Stimulated activated memory B cell treated with anti-CD40 and anti-IgM and Interleukin-4, amounts not matched to agents 10 μg/mL and 1 μg/mL and 100 μg/mL, for 72 hours (primary cell): ENCODE measurements at regions not wholly inside any gene's neighbourhood (a gene's known extent, or its start where the extent isn't known, plus 50 kb on each side); places are given as distances from the start of the nearest gene placed in this dataset.
A peak's percentile ranks its signal among the peaks of the same experiment; 100 is the strongest.
"Not testable (repeated sequence)": the region's sequence is repeated elsewhere in the genome, so short reads cannot be mapped to it uniquely, and the experiment has no call there.

Source experiments
- ATAC-seq: fragments of 150-1000 bp; cut with Tn5 transposase; 2 replicates; pipeline ENCODE4 v1.10.0; 2021
- H3K27ac Mint-ChIP-seq: one replicate; pipeline ENCODE4 v1.8.0; 2022; ENCODE audit warnings: mild to moderate bottlenecking, mixed read lengths
- H3K27me3 Mint-ChIP-seq: one replicate; pipeline ENCODE4 v1.8.0; 2022; ENCODE audit warnings: mixed read lengths
- H3K36me3 Mint-ChIP-seq: one replicate; pipeline ENCODE4 v1.8.0; 2022; ENCODE audit warnings: mixed read lengths
- H3K4me1 Mint-ChIP-seq: one replicate; pipeline ENCODE4 v1.8.0; 2022; ENCODE audit warnings: mixed read lengths
- H3K4me3 Mint-ChIP-seq: one replicate; pipeline ENCODE4 v1.8.0; 2022; ENCODE audit warnings: mild to moderate bottlenecking, moderate library complexity, mixed read lengths
- H3K9me3 Mint-ChIP-seq: one replicate; pipeline ENCODE4 v1.8.0; 2022; ENCODE audit warnings: mixed read lengths

- Mint-ChIP-seq H3K4me1 (no peaks in the 10 kb centered on the region), H3K27ac (no peak overlapping the region), H3K4me3 (no peak overlapping the region), H3K9me3 (peaks cover 9% of the 10 kb centered on the region), H3K27me3 (no peaks in the 10 kb centered on the region), H3K36me3 (no peaks in the 10 kb centered on the region)
- no peak for ATAC-seq
These were observed 589.0 kb upstream of the CNTN5 start for GRCh38 chr11:98431463-98432359.

GRCh38 chr11:98434296-98434695, 586.5 kb upstream of the CNTN5 start:
- Mint-ChIP-seq H3K4me1 (no peaks in the 10 kb centered on the region), H3K27ac (no peak overlapping the region), H3K9me3 (peaks cover 6% of the 10 kb centered on the region), H3K27me3 (no peaks in the 10 kb centered on the region), H3K4me3 (no peak overlapping the region), H3K36me3 (no peaks in the 10 kb centered on the region)
- no peak for ATAC-seq

DNA sequence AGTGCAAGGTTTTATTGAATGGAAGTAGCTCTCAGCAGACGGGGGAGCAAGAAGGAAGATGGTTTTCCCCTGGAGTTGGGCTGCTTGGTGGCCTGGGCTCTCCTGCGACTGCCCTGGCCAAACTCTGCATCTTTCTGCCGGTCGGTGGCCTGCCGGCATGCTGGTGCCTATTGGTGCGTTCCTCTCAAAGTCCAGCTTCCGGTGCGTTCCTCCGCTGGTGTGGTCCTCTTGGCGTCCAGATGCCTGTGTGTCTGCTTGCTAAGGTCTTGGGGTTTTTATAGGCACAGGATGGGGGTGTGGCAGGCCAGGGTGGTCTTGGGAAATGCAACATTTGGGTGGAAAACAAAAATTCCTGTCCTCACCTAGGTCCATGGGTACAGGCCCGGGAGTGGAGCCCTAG, 567.4 kb upstream of the CNTN5 start:
- no peak for ATAC-seq
- H3K27me3 Mint-ChIP-seq = no peaks in the 10 kb centered on the region
- no peak overlapping the region for H3K4me3 Mint-ChIP-seq
- no peaks in the 10 kb centered on the region for H3K36me3 Mint-ChIP-seq
- H3K9me3 Mint-ChIP-seq = peaks cover 4% of the 10 kb centered on the region
- H3K4me1 Mint-ChIP-seq = no peaks in the 10 kb centered on the region
- no peak overlapping the region for H3K27ac Mint-ChIP-seq

DNA sequence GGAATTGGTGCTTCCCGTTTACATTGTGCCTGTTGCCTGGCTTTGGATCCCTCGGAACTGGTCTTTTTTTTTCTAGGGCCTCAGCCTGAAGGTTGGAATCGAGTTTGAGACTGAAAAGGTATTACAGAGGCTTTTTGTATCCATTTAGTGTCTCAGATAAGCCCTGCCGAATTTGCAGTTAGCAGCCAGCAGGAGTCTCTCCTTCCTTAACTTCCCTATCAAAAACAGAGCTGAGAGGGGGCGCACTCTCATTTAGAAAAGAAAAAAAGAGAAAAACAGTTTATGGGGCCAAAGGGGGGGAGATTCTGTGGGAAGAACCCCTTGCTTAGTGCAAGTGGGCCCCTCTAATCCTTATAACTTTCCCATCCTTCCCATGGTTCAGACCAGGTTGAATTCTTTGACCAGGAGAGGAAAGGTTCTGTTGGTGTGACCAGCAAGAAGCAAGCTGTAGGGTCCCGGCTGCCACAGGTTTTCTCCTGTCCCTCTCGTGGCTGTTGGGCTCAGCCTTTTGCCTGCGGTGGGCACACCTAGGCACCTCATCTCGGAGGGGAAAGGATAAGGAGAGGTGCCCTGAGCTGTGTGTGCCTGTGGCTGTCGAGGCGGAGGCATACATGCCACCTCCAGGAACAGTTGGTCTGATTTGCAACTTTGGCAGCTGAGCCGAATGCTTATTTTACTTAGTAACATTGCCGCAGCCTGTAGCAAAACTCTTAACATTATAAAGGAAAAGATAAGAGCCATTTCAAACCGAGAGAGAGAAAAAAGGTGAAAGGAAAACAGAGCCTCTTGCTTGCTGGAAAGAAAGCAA, 565.0 kb upstream of the CNTN5 start:
- H3K27me3 Mint-ChIP-seq = no peaks in the 10 kb centered on the region
- no peak for ATAC-seq
- no peaks in the 10 kb centered on the region for H3K4me1 Mint-ChIP-seq
- H3K9me3 Mint-ChIP-seq = peaks cover 4% of the 10 kb centered on the region
- H3K36me3 Mint-ChIP-seq = no peaks in the 10 kb centered on the region
- no peak overlapping the region for H3K4me3 Mint-ChIP-seq
- H3K27ac Mint-ChIP-seq = no peak overlapping the region

DNA sequence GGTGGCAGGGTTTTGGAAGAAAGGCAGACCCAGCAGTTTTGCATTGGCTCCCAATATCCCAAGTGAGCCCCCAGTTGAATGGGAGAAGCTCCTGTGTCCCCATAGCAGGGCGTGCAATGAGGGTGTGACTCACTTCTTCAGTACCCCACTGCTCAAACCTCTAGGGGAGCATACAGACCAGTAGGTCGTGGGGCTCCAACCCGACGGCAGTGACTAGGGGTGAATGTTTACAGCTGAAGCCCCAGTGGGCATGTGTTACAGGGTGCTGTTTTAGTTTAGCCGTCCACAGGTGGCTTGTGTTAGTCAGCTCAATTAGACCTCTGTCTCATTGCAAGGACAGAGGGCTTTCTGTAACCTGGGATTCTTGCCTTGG, 564.5 kb upstream of the CNTN5 start:
- H3K4me3 Mint-ChIP-seq = no peak overlapping the region
- no peaks in the 10 kb centered on the region for H3K4me1 Mint-ChIP-seq
- ATAC-seq = peak; percentile 43
- H3K36me3 Mint-ChIP-seq = no peaks in the 10 kb centered on the region
- H3K9me3 Mint-ChIP-seq = peaks cover 4% of the 10 kb centered on the region
- H3K27me3 Mint-ChIP-seq = no peaks in the 10 kb centered on the region
- no peak overlapping the region for H3K27ac Mint-ChIP-seq

GRCh38 chr11:98495016-98495415, 525.7 kb upstream of the CNTN5 start:
- no peaks in the 10 kb centered on the region for H3K4me1 Mint-ChIP-seq
- H3K36me3 Mint-ChIP-seq = no peaks in the 10 kb centered on the region
- no peaks in the 10 kb centered on the region for H3K9me3 Mint-ChIP-seq
- H3K4me3 Mint-ChIP-seq = no peak overlapping the region
- H3K27me3 Mint-ChIP-seq = no peaks in the 10 kb centered on the region
- no peak for ATAC-seq
- no peak overlapping the region for H3K27ac Mint-ChIP-seq

GRCh38 chr11:98495601-98496000, 525.1 kb upstream of the CNTN5 start:
- no peak overlapping the region for H3K27ac Mint-ChIP-seq
- H3K4me3 Mint-ChIP-seq = no peak overlapping the region
- ATAC-seq = no peak
- no peaks in the 10 kb centered on the region for H3K27me3 Mint-ChIP-seq
- no peaks in the 10 kb centered on the region for H3K9me3 Mint-ChIP-seq
- H3K4me1 Mint-ChIP-seq = no peaks in the 10 kb centered on the region
- no peaks in the 10 kb centered on the region for H3K36me3 Mint-ChIP-seq

GRCh38 chr11:98507208-98507607, 513.5 kb upstream of the CNTN5 start:
- no peak overlapping the region for H3K27ac Mint-ChIP-seq
- no peaks in the 10 kb centered on the region for H3K4me1 Mint-ChIP-seq

DNA sequence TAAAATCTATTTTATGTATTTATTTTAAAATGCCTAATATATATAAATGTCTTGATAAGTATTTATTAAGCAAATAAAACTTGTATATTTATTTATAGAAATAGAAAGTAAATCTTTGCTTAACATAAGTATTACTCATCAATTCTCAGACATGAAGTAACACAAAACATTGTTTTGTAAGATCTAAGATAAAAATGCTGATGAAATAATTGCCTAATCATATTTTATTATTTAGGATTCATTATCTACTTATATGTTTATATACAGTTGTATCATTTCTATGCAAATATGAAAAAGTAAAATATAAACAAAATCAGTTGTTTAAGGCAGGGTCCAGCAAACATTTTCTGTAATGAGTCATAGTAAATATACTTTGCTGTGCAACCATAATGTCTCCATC, 507.8 kb upstream of the CNTN5 start:
- no peaks in the 10 kb centered on the region for H3K27me3 Mint-ChIP-seq
- no peaks in the 10 kb centered on the region for H3K36me3 Mint-ChIP-seq
- no peak overlapping the region for H3K27ac Mint-ChIP-seq
- H3K4me3 Mint-ChIP-seq = no peak overlapping the region
- no peaks in the 10 kb centered on the region for H3K4me1 Mint-ChIP-seq
- peaks cover 11% of the 10 kb centered on the region for H3K9me3 Mint-ChIP-seq
- ATAC-seq = no peak

More at GRCh38 chr11:98507208-98507607, 513.5 kb upstream of the CNTN5 start:
- Mint-ChIP-seq H3K9me3 (peaks cover 29% of the 10 kb centered on the region), H3K4me3 (no peak overlapping the region), H3K27me3 (no peaks in the 10 kb centered on the region), H3K36me3 (no peaks in the 10 kb centered on the region)
- no peak for ATAC-seq

- no peaks in the 10 kb centered on the region for H3K4me1 Mint-ChIP-seq
- no peaks in the 10 kb centered on the region for H3K36me3 Mint-ChIP-seq
- no peaks in the 10 kb centered on the region for H3K9me3 Mint-ChIP-seq
- H3K4me3 Mint-ChIP-seq = no peak overlapping the region
- no peak overlapping the region for H3K27ac Mint-ChIP-seq
- no peak for ATAC-seq
- no peaks in the 10 kb centered on the region for H3K27me3 Mint-ChIP-seq
These were observed 489.2 kb upstream of the CNTN5 start for GRCh38 chr11:98531576-98531975.

GRCh38 chr11:98536023-98536422, 484.7 kb upstream of the CNTN5 start:
- H3K36me3 Mint-ChIP-seq = no peaks in the 10 kb centered on the region
- no peak for ATAC-seq
- no peaks in the 10 kb centered on the region for H3K4me1 Mint-ChIP-seq
- no peak overlapping the region for H3K27ac Mint-ChIP-seq
- H3K9me3 Mint-ChIP-seq = peaks cover 3% of the 10 kb centered on the region
- H3K4me3 Mint-ChIP-seq = no peak overlapping the region
- H3K27me3 Mint-ChIP-seq = no peaks in the 10 kb centered on the region

- not testable (repeated sequence) for H3K4me1 Mint-ChIP-seq, ATAC-seq, H3K36me3 Mint-ChIP-seq, H3K4me3 Mint-ChIP-seq, H3K27me3 Mint-ChIP-seq, H3K9me3 Mint-ChIP-seq, H3K27ac Mint-ChIP-seq
These were observed 482.4 kb upstream of the CNTN5 start for GRCh38 chr11:98538358-98538757.

DNA sequence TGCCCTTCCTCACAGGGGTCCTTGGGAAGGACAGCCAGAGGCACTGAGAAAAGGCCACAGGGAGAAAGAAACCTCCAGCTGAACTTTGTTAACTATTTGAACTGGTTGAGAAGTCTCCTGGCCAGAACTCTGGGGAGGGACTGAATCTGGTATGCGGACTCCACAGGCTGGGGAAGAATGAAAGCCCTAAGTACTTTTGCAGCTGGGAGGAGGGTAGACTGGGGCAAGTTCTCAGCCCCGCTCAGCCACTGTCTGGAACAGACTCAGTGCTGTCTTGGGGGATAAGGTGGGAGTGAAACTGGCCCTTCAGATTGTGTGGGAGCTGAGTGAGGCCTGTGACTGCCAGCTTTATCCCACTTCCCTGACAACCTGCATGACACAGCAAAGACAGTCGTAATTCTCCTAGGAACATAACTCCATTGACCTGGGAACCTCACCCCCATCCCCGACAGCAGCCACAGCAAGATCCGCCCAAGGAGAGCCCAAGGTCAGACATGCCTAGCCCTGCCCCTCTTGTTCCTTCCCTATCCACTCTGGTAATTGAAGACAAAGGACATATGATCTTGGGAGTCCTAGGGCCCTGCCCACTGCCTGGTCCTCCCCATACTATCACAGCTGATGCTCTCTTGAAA, 475.1 kb upstream of the CNTN5 start:
- Mint-ChIP-seq H3K4me1 (no peaks in the 10 kb centered on the region), H3K36me3 (no peaks in the 10 kb centered on the region), H3K27me3 (no peaks in the 10 kb centered on the region), H3K4me3 (no peak overlapping the region), H3K27ac (no peak overlapping the region), H3K9me3 (peaks cover 5% of the 10 kb centered on the region)
- no peak for ATAC-seq

DNA sequence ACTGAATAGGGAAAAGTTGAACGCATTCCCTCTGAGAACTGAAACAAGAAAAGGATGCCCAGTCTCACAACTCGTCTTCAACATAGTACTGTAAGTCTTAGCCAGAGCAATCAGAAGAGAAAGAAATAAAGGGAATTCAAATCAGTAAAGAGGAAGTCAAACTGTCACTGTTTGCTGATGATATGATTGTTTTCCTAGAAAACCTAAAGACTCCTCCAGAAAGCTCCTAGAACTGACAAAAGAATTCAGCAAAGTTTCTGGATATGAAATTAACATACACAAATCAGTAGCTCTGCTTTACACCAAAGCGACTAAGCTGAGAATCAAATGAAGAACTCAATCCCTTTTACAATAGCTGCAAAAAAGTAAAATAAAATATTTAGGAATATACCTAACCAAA, 471.2 kb upstream of the CNTN5 start:
- no peaks in the 10 kb centered on the region for H3K4me1 Mint-ChIP-seq
- no peak for ATAC-seq
- peaks cover 5% of the 10 kb centered on the region for H3K9me3 Mint-ChIP-seq
- no peaks in the 10 kb centered on the region for H3K36me3 Mint-ChIP-seq
- H3K27me3 Mint-ChIP-seq = no peaks in the 10 kb centered on the region
- H3K27ac Mint-ChIP-seq = no peak overlapping the region
- H3K4me3 Mint-ChIP-seq = no peak overlapping the region

DNA sequence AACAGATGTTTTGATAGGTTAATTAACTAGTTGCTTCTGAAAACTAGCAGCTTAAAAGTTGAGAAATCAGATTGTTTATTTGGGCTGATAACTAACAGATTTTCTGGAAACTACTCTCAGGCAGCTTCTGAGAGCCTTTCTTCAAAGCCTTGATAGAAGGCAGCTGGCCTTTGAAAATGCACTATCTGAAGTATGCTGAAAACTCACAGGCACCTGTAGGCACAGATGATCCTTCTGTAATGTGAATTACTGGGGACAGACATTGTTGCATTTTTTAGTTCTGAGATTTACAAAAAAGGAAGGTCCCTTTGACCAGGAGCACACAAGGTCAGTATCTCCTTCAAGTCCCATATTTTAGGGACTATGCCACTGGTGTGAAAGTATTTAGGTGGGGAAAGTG, 460.8 kb upstream of the CNTN5 start:
- H3K27ac Mint-ChIP-seq = no peak overlapping the region
- no peaks in the 10 kb centered on the region for H3K9me3 Mint-ChIP-seq
- no peaks in the 10 kb centered on the region for H3K4me1 Mint-ChIP-seq
- no peak for ATAC-seq
- no peak overlapping the region for H3K4me3 Mint-ChIP-seq
- H3K27me3 Mint-ChIP-seq = no peaks in the 10 kb centered on the region
- H3K36me3 Mint-ChIP-seq = no peaks in the 10 kb centered on the region
